ENCODE measurements at regions not wholly inside any gene's neighbourhood (a gene's known extent, or its start where the extent isn't known, plus 50 kb on each side); places are given as distances from the start of the nearest gene placed in this dataset.

DNA sequence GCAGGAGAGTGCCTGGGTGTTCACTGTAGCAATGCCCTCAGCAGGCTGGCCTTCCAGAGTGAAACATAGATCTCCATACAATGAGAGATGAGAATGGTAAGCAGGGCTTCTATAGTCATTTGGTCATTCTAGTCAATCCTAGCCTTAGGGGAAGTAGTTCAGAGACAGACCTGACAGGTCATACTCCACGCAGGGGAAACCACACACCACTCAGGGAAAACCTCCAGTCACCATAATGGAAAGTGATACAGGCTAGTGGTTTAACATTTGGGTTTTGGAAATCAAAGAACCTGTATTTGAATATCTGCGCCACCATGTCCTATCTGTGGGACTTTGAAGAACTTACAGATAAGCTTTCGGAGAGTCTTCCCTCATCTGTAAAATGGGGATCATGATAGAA is 425.7 kb upstream of the PPP2R3A start:
- TF ChIP-seq, protein P1, sequence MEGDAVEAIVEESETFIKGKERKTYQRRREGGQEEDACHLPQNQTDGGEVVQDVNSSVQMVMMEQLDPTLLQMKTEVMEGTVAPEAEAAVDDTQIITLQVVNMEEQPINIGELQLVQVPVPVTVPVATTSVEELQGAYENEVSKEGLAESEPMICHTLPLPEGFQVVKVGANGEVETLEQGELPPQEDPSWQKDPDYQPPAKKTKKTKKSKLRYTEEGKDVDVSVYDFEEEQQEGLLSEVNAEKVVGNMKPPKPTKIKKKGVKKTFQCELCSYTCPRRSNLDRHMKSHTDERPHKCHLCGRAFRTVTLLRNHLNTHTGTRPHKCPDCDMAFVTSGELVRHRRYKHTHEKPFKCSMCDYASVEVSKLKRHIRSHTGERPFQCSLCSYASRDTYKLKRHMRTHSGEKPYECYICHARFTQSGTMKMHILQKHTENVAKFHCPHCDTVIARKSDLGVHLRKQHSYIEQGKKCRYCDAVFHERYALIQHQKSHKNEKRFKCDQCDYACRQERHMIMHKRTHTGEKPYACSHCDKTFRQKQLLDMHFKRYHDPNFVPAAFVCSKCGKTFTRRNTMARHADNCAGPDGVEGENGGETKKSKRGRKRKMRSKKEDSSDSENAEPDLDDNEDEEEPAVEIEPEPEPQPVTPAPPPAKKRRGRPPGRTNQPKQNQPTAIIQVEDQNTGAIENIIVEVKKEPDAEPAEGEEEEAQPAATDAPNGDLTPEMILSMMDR (IDR thresholded peaks at IDR 0.05) = no peak
- no peak for TF ChIP-seq POLR2AphosphoS5 (IDR thresholded peaks at IDR 0.05)
- no peak for TF ChIP-seq EP300 (IDR thresholded peaks at IDR 0.05)
